HUES48 (cell line): ENCODE measurements at regions not wholly inside any gene's neighbourhood (a gene's known extent, or its start where the extent isn't known, plus 50 kb on each side); places are given as distances from the start of the nearest gene placed in this dataset.

Source experiments
- H3K27ac ChIP-seq: one replicate; pipeline ENCODE4 v1.7.0; 2013; ENCODE audit warnings: low read depth, low read length, inconsistent platforms
- H3K27me3 ChIP-seq: 2 replicates; pipeline ENCODE4 v1.6.1; 2013; ENCODE audit warnings: mild to moderate bottlenecking, low read length; ENCODE audit not compliant: control insufficient read depth, insufficient read depth
- H3K36me3 ChIP-seq: 2 replicates; pipeline ENCODE4 v1.6.1; 2013; ENCODE audit warnings: low read length; ENCODE audit not compliant: control insufficient read depth, insufficient read depth
- H3K4me1 ChIP-seq: 2 replicates; pipeline ENCODE4 v1.6.1; 2013; ENCODE audit warnings: mild to moderate bottlenecking, low read length; ENCODE audit not compliant: control insufficient read depth, insufficient read depth
- H3K4me3 ChIP-seq: 2 replicates; pipeline ENCODE4 v1.5.1; 2013; ENCODE audit warnings: mild to moderate bottlenecking, low read depth, low read length
- H3K9ac ChIP-seq: 2 replicates; pipeline ENCODE4 v1.6.1; 2013; ENCODE audit warnings: mild to moderate bottlenecking, low read depth, low read length, moderate library complexity
- H3K9me3 ChIP-seq: 2 replicates; pipeline ENCODE4 v1.6.1; 2013; ENCODE audit warnings: low read length; ENCODE audit not compliant: control insufficient read depth, insufficient read depth

GRCh38 chr6:12235341-12235740 is 54.8 kb upstream of the EDN1 start:
- Histone ChIP-seq H3K4me1 (peaks cover 6% of the 10 kb centered on the region; the same call in 1 of the 2 replicates), H3K27me3 (no peaks in the 10 kb centered on the region), H3K9me3 (no peaks in the 10 kb centered on the region), H3K4me3 (no peak overlapping the region), H3K27ac (no peak overlapping the region), H3K9ac (no peak overlapping the region), H3K36me3 (no peaks in the 10 kb centered on the region)

GRCh38 chr6:12238219-12238618 is 51.9 kb upstream of the EDN1 start:
- Histone ChIP-seq H3K27me3 (no peaks in the 10 kb centered on the region), H3K27ac (no peak overlapping the region), H3K9ac (no peak overlapping the region), H3K4me3 (no peak overlapping the region), H3K36me3 (no peaks in the 10 kb centered on the region), H3K9me3 (no peaks in the 10 kb centered on the region), H3K4me1 (peaks cover 6% of the 10 kb centered on the region; the same call in 1 of the 2 replicates)
